ENCODE measurements at regions not wholly inside any gene's neighbourhood (a gene's known extent, or its start where the extent isn't known, plus 50 kb on each side); places are given as distances from the start of the nearest gene placed in this dataset.

DNA sequence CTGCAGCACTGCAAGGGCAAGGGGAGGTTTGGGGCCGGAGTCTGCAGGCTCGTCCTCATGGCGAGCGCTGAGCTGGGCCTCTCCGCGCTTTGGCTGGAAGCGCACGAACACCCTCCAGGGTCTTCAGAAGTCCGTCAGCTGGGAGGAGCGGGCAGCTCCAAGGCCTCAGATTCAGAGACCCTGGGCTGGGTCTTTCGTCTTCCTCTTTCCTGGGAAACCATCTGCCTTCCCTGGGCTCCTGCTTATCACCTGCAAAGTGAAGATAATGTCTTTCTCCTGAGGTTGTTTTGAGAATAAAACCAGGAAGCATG, 525.6 kb downstream of the BRD1 start:
- no peak for DNase-seq (ENCODE audit: low spot score)

DNA sequence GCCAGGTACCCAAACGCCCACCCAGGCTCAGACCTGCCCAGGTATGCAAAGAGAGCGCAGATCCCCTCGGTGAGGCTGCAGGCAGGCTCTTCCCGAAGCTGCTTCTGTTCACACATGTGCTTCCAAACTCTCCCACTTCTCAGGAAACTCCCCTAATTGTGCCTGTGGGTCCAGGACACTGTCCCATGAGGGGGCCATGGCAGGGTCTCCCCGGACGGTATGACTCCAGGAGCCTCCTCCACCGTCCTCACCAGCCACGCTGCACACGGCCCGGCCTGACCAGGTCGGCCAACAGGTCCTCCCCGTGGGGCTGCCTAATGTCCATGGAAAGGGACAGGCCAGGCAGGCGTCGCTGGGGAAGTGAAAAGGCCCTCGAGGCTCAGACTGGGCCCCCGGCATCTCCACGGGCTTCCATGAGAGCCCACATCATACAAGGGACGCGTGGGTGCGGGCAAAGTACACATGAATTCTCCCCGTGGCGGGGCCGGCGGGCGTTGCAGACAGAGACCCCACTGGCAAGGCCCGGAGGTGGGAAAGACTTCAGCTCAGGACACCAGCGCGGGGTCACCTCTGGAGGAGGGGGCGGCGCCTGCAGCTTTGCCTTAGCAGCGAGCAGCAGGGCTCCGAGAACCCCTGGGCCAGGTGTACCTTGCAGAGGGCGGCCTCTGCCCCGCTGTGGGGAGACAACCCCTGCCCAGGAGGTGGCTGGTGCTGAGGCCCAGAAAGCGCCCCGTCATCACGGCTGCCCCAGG, 526.1 kb downstream of the BRD1 start:
- DNase-seq (ENCODE audit: low spot score) = no peak

DNA sequence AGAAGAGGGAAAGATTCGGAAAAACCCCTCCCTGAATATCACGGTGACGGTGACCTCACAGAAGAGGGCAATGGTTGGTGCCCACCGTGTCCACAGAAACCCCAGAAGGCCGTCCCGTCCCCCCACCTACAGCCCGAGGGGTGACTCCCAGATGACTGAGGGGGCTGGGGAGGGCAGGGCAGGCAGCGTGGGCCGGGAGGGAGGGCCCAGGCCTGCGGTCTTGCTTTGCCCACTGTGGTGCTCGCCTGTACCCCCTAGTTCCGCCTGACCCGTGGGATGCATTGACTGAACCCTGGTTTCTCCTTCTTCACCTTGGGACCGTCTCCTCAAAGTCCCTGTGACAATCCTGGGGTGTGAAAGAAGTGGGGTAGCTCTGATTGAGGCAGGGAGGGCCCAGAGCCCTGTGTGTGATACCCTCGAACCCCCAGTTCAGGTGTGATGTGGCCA, 526.7 kb downstream of the BRD1 start:
- DNase-seq (ENCODE audit: low spot score) = no peak

DNA sequence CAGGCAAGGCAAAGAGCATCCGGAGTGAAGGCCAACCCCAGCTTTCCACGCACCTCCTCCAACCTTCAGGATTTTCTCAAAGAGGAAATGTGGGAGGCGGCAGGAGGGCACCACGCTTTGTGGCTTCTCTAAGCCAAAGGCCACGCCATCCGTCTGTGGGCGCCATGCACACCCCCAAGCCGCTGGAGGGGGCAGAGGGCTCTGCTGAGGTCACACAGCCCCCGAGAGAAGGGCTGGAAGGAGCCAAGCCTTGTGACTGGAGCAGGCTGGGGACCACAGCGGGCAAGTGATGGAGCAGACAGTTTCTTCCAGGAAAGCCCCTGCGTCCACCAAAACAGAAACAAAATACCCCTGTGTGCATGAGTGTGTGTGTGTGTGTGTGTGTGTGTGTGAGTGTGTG, 527.4 kb downstream of the BRD1 start:
- no peak for DNase-seq (ENCODE audit: low spot score)

- DNase-seq (ENCODE audit: low spot score) = no peak
Observed at GRCh38 chr22:49299821-49300231, 527.8 kb downstream of the BRD1 start.

GRCh38 chr22:49298834-49299750, 528.6 kb downstream of the BRD1 start:
- DNase-seq (ENCODE audit: low spot score) = no peak

DNA sequence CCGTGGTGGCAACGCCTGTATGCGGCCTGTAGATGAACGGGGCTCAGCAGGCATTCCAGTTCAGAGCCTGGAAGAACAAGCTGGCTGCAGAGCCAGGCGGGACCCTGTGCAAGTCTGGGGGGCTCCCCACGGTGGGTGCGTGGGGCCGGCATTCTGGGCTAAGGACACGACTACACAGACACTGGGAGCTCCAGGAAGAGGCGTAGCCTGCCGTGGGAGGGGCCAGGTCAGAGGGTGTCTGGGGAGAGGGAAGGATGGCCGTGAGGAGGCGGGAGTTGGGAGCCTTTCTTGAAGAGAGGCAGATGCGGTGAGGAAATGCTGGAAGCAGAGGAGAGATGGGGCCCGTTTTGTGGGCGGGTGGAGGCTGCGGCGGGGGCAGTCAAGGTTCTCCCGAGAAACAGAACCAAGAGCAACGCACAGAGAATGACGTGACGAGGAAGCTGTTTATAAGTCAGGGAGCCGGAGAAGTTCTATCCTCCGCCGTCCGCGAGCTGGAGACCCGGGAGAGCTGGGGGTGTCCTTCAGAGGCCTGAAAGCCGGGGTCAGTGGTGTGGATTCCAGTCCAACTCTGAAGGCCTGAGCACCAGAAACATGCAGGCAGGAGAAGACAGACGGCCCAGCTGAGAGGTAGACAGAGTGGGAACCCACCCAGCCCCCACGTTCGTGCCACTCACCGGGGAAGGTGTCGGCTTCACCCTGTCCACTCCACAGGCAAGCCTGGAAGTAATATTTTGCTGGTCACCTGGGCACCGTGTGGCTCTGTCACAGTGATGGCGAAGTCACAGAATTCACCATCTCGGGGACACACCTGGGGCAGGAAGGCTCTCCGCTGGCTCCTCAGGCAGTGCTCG, 529.6 kb downstream of the BRD1 start:
- DNase-seq (ENCODE audit: low spot score) = peak; percentile 43

- no peak for DNase-seq (ENCODE audit: low spot score)
Observed at GRCh38 chr22:49297286-49297870, 530.3 kb downstream of the BRD1 start.

GRCh38 chr22:49296561-49296960, 531.1 kb downstream of the BRD1 start:
- no peak for DNase-seq (ENCODE audit: low spot score)

GRCh38 chr22:49295851-49296560, 531.7 kb downstream of the BRD1 start:
- no peak for DNase-seq (ENCODE audit: low spot score)

DNA sequence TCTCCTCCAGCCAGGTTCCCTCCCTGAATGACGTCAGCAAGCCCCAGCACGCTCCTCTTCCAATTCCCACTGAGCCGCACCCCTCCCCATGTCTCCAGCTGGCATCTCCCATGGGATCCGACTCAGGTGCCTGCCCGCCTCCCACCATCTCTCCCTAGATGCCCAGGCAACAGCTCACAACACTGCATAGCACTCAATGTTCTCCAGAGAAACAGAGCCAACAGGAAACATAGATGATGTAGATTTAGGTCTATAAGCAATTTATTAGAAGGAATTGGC, 532.3 kb downstream of the BRD1 start:
- no peak for DNase-seq (ENCODE audit: low spot score)

DNA sequence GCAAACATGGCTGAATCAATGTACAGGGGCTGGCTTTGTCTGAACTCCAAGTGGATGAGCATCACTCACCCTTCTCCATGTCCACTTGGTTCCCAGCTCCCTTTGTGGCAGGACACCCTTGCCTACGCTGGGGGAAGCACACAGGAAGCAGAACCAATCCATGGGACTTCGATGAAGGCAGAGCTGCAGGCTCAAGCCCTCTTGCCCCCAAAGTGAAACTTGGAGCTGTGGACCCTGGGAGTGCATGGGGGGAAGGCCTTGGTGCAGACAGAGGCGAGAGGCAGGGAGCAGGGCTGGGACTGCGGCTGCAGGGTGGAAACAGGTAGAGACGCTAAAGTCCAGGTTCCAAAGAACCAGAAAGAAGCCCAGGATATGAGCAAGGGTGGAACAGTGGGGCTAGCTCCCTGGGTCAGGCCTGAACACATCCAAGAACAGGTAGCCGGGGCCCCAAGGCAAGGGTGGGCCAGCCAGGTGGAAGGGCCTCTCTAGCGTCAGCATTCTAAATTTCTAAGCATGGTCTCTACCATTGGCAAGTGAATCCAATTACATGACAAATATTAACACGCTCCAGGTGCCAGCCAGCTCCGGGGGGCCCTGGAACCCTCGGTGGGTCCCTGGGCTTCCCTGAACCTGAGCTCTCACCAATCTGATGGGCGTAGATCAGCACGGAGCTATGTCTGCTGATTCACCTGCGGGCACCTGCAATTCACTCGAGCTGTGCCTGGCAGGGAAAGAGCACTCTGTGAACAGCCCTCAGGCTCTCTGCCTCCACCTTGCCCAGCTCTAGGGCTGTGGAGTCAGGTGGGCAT, 532.8 kb downstream of the BRD1 start:
- DNase-seq (ENCODE audit: low spot score) = no peak

- DNase-seq (ENCODE audit: low spot score) = no peak
Observed at GRCh38 chr22:49292909-49293308, 534.8 kb downstream of the BRD1 start.

DNA sequence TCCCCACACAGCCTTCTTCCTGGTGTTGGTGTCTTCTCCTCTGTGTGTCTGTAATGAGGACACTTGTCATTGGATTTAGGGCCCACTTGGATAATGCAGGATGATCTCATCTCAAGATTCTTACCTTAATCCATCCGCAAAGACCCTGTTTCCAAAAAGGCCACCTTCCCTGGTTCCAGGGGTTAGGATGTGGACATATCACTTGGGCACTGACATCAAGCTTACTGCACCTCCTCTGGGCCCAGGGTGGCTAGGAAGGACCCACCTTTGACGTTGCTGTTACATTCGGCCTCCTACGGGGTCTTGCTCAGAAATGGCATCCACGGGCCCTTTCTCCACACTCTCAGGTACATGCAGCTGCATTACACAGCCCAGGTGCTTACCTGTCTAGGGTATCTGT, 535.9 kb downstream of the BRD1 start:
- no peak for DNase-seq (ENCODE audit: low spot score)

- no peak for DNase-seq (ENCODE audit: low spot score)
Observed at GRCh38 chr22:49291169-49291568, 536.5 kb downstream of the BRD1 start.

GRCh38 chr22:49290711-49291110, 537.0 kb downstream of the BRD1 start:
- DNase-seq (ENCODE audit: low spot score) = no peak

DNA sequence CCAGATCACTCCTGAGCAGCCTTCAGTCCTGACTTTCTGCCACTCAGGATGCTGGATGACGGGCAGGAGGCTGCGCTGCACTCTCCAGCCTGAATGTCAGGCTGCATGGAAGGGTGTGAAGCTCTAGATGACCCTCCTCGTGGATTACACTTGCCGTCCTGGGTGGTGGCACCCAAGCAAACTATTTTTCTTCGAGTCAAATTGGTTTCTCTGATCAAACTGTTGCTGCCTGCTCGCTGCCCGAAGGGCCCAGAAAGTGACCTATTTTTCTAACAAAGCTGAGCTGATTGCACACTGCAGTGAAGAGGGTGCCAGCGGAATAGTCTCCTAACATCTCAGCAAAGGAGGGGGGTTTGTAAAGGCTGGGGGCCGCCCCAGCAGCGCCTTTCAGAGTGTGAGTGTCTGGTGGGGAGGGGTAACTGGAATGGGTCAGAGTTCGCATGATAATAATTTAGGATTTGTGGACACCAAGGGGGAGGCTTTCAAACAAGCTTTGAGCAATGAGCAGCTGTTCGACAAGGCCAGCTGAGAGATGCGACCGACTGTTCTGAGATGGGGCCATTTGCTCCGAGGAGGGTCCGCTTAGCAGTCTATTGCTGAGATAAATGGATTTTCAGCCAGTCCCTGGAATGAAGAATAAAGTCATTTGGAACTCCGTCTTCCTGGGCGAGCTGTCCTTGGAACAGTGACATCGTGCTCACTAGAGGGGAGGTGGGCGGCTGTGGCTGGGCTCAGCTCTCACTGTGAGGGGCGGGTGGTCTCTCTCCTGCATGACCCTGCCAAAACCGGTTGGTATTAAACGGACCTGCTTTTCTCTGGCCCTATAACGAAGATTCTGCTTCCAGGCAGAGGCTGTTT, 537.6 kb downstream of the BRD1 start:
- no peak for DNase-seq (ENCODE audit: low spot score)

DNA sequence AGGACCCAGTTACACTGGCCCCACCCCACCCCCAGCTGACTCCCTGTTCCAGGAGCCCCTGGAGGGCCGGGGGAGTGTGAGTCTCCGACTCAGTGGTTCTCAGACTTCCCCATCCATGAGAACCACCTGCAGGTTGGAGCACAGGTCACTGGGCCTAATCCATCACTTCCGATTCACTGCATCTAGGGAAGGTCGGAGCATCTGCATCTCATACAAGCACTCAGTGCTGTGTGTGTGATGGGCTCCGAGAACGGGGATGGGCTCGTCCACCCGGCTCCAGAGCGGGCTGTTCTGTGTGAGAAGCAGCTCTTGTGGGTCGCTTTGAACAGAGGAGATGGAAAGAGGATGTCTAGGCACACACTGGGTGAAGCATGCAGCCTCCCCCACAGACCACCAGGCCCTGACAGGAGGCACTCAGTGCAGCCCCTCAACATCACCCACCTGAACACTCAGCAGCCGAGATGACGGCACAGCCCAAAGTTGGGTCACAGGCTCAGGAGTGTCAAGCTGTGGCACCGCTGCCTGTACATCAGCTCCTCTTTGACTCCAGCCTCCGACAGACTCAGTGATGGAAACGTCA, 541.4 kb downstream of the BRD1 start:
- no peak for DNase-seq (ENCODE audit: low spot score)

- DNase-seq (ENCODE audit: low spot score) = no peak
Observed at GRCh38 chr22:49284931-49285330, 542.7 kb downstream of the BRD1 start.

Data from iPS-NIHi11 (cell line).